HepG2 (cell line): ENCODE measurements at regions not wholly inside any gene's neighbourhood (a gene's known extent, or its start where the extent isn't known, plus 50 kb on each side); places are given as distances from the start of the nearest gene placed in this dataset.

Experiments
- ATAC-seq: fragments of 200-7000 bp; cut with Tn5 transposase; 3 replicates; pipeline ENCODE4 v1.9.1; 2020; ENCODE audit warnings: mild to moderate bottlenecking, moderate library complexity
- BruUV-seq: library from RNA; stranded (reverse); fragments of 400-500 nt; replicated peaks from 2 replicates; lab custom pipeline; 2021; lab: Mats Ljungman, UMichigan
- CTCF ChIA-PET: fragments of 300-600 bp; formaldehyde crosslinking; extraction: SDS; loops from one replicate; lab custom pipeline; 2021; ENCODE audit warnings: low total read pairs, inconsistent platforms, low intra/inter-chr PET ratio; lab: Yijun Ruan, JAX
- POLR2A ChIA-PET: fragments of 350-600 bp; sonication (Branson Sonifier 250); formaldehyde crosslinking; loops from one replicate; lab custom pipeline; 2020; ENCODE audit warnings: antibody characterized with exemption, inconsistent platforms; lab: Yijun Ruan, JAX
- DNase-seq: peaks from one replicate; pipeline ENCODE4 v3.0.0-alpha.2; 2015; ENCODE audit warnings: low spot score
- FAIRE-seq: peaks from 3 replicates; lab custom pipeline; 2011; peaks lifted over from hg19 to GRCh38; lab: Jason Lieb, UNC
- H2AFZ ChIP-seq: one replicate; pipeline ENCODE4 v1.6.1; 2011; ENCODE audit warnings: low read length, inconsistent platforms
- H3K27ac ChIP-seq: fragments of 300-600 bp; 3 replicates; pipeline ENCODE4 v1.8.0; 2011; ENCODE audit warnings: mixed run types, mild to moderate bottlenecking, mixed read lengths, low read length, inconsistent platforms; ENCODE audit not compliant: insufficient read depth; ENCODE audit errors: extremely low read length
- H3K27me3 ChIP-seq, 2 experiments: fragments of 200-600 bp in 1 of 2; 2 replicates in 1 of 2; 3 replicates in 1 of 2; pipeline versions ENCODE4 v1.6.0 to v1.8.0; 2011; ENCODE audit warnings: low read length in 2 of 2, mild to moderate bottlenecking in 2 of 2, moderate library complexity in 2 of 2, inconsistent platforms in 1 of 2; ENCODE audit not compliant: insufficient read depth in 2 of 2, control insufficient read depth in 1 of 2
- H3K36me3 ChIP-seq, 2 experiments: fragments of 200-600 bp in 1 of 2; replicated peaks in 1 of 2; 2 replicates in 1 of 2; 3 replicates in 1 of 2; pipeline versions ENCODE4 v1.5.1 to v1.8.0; 2011; ENCODE audit warnings: low read length in 2 of 2, inconsistent platforms in 1 of 2; ENCODE audit not compliant: insufficient read depth in 2 of 2, control insufficient read depth in 1 of 2
- H3K4me1 ChIP-seq: 2 replicates; pipeline ENCODE4 v1.5.1; 2012; ENCODE audit warnings: low read length, inconsistent platforms; ENCODE audit not compliant: insufficient read depth
- H3K4me2 ChIP-seq: 2 replicates; pipeline ENCODE4 v1.6.0; 2011; ENCODE audit warnings: low read depth, low read length, inconsistent platforms
- H3K4me3 ChIP-seq, 3 experiments: fragments of 200-600 bp in 1 of 3; sonication (generic), shearing (Covaris generic) in 1 of 3; replicated peaks in 1 of 3; 2 replicates each; pipeline ENCODE4 v1.5.1; 2011 to 2016; ENCODE audit warnings: low read length in 3 of 3, inconsistent platforms in 2 of 3, low read depth in 2 of 3, mild to moderate bottlenecking in 2 of 3, control low read depth in 1 of 3, mixed read lengths in 1 of 3; ENCODE audit not compliant: insufficient read depth in 1 of 3
- H3K79me2 ChIP-seq: one replicate; pipeline ENCODE4 v1.6.1; 2011; ENCODE audit warnings: low read length, inconsistent platforms; ENCODE audit not compliant: insufficient read depth
- H3K9ac ChIP-seq: 2 replicates; pipeline ENCODE4 v1.6.0; 2011; ENCODE audit warnings: mild to moderate bottlenecking, low read depth, low read length, inconsistent platforms; ENCODE audit not compliant: insufficient read depth
- H3K9me3 ChIP-seq: 2 replicates; pipeline ENCODE4 v1.5.1; 2012; ENCODE audit warnings: mild to moderate bottlenecking, low read length
- H4K20me1 ChIP-seq: 2 replicates; pipeline ENCODE4 v1.6.0; 2011; ENCODE audit warnings: inconsistent platforms, mild to moderate bottlenecking, low read length, moderate library complexity; ENCODE audit not compliant: insufficient read depth
- EHMT2 ChIP-seq: fragments of 200-600 bp; sonication (generic); IDR thresholded peaks from 2 replicates; pipeline ENCODE4 v1.7.0; 2017; ENCODE audit warnings: antibody characterized with exemption, low read depth, low read length, borderline replicate concordance
- KDM5B ChIP-seq: sonication (generic); formaldehyde crosslinking; IDR thresholded peaks from 2 replicates; pipeline ENCODE4 v1.4.0; 2020; ENCODE audit warnings: missing genetic modification reagents, mild to moderate bottlenecking, borderline replicate concordance
- KLF13 ChIP-seq: sonication (generic); formaldehyde crosslinking; IDR thresholded peaks from 2 replicates; pipeline ENCODE4 v1.4.0; 2020; ENCODE audit warnings: mild to moderate bottlenecking, missing genetic modification reagents
- POGZ ChIP-seq: sonication (generic); formaldehyde crosslinking; IDR thresholded peaks from 2 replicates; pipeline ENCODE4 v1.4.0; 2020; ENCODE audit warnings: mild to moderate bottlenecking, missing genetic modification reagents
- RBFOX2 ChIP-seq: fragments of 200-400 bp; formaldehyde crosslinking; IDR thresholded peaks from 2 replicates; pipeline ENCODE4 v1.6.1; 2017; ENCODE audit warnings: low read depth, mild to moderate bottlenecking, low read length
- SNAI1 ChIP-seq: sonication (generic); formaldehyde crosslinking; IDR thresholded peaks from 2 replicates; pipeline ENCODE4 v1.5.0; 2020; ENCODE audit warnings: mild to moderate bottlenecking, missing genetic modification reagents, borderline replicate concordance
- ZBTB37 ChIP-seq: sonication (generic); formaldehyde crosslinking; IDR thresholded peaks from 2 replicates; pipeline ENCODE4 v1.4.0; 2020; ENCODE audit warnings: mild to moderate bottlenecking, missing genetic modification reagents
- ZBTB4 ChIP-seq: sonication (generic); formaldehyde crosslinking; IDR thresholded peaks from 2 replicates; pipeline ENCODE4 v1.4.0; 2020; ENCODE audit warnings: missing genetic modification reagents, mild to moderate bottlenecking, borderline replicate concordance
- ZFP37 ChIP-seq: sonication (generic); formaldehyde crosslinking; IDR thresholded peaks from 2 replicates; pipeline ENCODE4 v1.4.0; 2020; ENCODE audit warnings: missing genetic modification reagents, borderline replicate concordance
- ZNF10 ChIP-seq: sonication (generic); formaldehyde crosslinking; IDR thresholded peaks from 2 replicates; pipeline ENCODE4 v1.4.0; 2020; ENCODE audit warnings: mild to moderate bottlenecking, low read depth, missing genetic modification reagents, borderline replicate concordance
- ZNF383 ChIP-seq: sonication (generic); formaldehyde crosslinking; IDR thresholded peaks from 2 replicates; pipeline ENCODE4 v1.4.0; 2020; ENCODE audit warnings: missing genetic modification reagents, mild to moderate bottlenecking, borderline replicate concordance
- ZNF414 ChIP-seq: sonication (generic); formaldehyde crosslinking; IDR thresholded peaks from 2 replicates; pipeline ENCODE4 v1.5.0; 2020; ENCODE audit warnings: missing genetic modification reagents
- ZNF609 ChIP-seq: sonication (generic); formaldehyde crosslinking; IDR thresholded peaks from 2 replicates; pipeline ENCODE4 v1.4.0; 2020; ENCODE audit warnings: mild to moderate bottlenecking, missing genetic modification reagents, borderline replicate concordance
- ZSCAN25 ChIP-seq: sonication (generic); formaldehyde crosslinking; IDR thresholded peaks from 2 replicates; pipeline ENCODE4 v1.8.0; 2022; ENCODE audit warnings: mild to moderate bottlenecking, missing genetic modification reagents
- WGBS: methylation state at CpG from one replicate; pipeline ENCODE4 v1.1.6; 2017; ENCODE audit warnings: low lambda C conversion rate; 5-methylcytosine and 5-hydroxymethylcytosine counted together
- in situ Hi-C: cut with HindIII; loops from 2 replicates; pipeline ENCODE4 v1.10.0; 2017; ENCODE audit warnings: low pct_unique_long_range_greater_than_20kb; ENCODE audit not compliant: extremely low pct_ligation_motif_present
- intact Hi-C: fragments of 100-400 bp; cut with micrococcal nuclease; formaldehyde crosslinking; loops from one replicate; pipeline ENCODE4 v1.10.0; 2022; ENCODE audit not compliant: unreplicated experiment

- 40% methylated on average over 3 of the region's 5 CpGs for WGBS
- no peaks in the 10 kb centered on the region for H3K4me1 ChIP-seq
- DNase-seq, result no peak
- in situ Hi-C loops (no loop called here), intact Hi-C loops (no loop called here)
- H3K79me2 ChIP-seq, result no peaks in the 10 kb centered on the region
- no peaks in the 10 kb centered on the region for H3K9me3 ChIP-seq
- ChIA-PET CTCF (no interaction called here), POLR2A (no interaction called here)
- no peaks in the 10 kb centered on the region for H3K27me3 ChIP-seq
- H3K36me3 ChIP-seq, result no peaks in the 10 kb centered on the region
- no peak overlapping the region for H3K4me3 ChIP-seq
- H3K27ac ChIP-seq, result no peak overlapping the region
- ATAC-seq, result no peak
- no peak overlapping the region for H2AFZ ChIP-seq
- no peak for FAIRE-seq
- H3K9ac ChIP-seq, result no peak overlapping the region
- no peaks in the 10 kb centered on the region for H4K20me1 ChIP-seq
- no TSS peak for BruUV-seq
- H3K4me2 ChIP-seq, result no peak overlapping the region
- TF ChIP-seq POGZ (CRISPR knock-in tag) (no peak), KDM5B (CRISPR knock-in tag) (no peak), EHMT2 (no peak), ZNF609 (CRISPR knock-in tag) (no peak), ZSCAN25 (no peak), KLF13 (CRISPR knock-in tag) (no peak), ZBTB37 (no peak), RBFOX2 (no peak), ZNF10 (CRISPR knock-in tag) (no peak), SNAI1 (CRISPR knock-in tag) (no peak), ZFP37 (CRISPR knock-in tag) (no peak), ZNF414 (no peak), ZNF383 (no peak), ZBTB4 (no peak)
Observed at GRCh38 chrX:9329056-9329455, 135.8 kb upstream of the TBL1X start.
